Cardiac muscle cell (in vitro differentiated cells and primary cell): ENCODE measurements at regions not wholly inside any gene's neighbourhood (a gene's known extent, or its start where the extent isn't known, plus 50 kb on each side); places are given as distances from the start of the nearest gene placed in this dataset.

Source experiments
- DNase-seq, 2 donors: peaks; one replicate each; pipeline versions ENCODE4 v3.0.0 to v3.0.0-alpha.2; 2010 to 2017; ENCODE audit warnings: low read depth in 1 of 2, low spot score in 1 of 2
- H3K27ac ChIP-seq: fragments of 200-600 bp; sonication (generic); 2 replicates; pipeline ENCODE4 v1.5.1; 2016
- H3K27me3 ChIP-seq: fragments of 200-600 bp; sonication (generic); 2 replicates; pipeline ENCODE4 v1.6.0; 2016; ENCODE audit warnings: control low read depth
- H3K36me3 ChIP-seq: fragments of 200-600 bp; sonication (generic); 2 replicates; pipeline ENCODE4 v1.5.1; 2016; ENCODE audit warnings: control low read depth
- H3K4me1 ChIP-seq: fragments of 200-600 bp; sonication (generic); 2 replicates; pipeline ENCODE4 v1.8.1; 2017; ENCODE audit warnings: low read depth, mild to moderate bottlenecking, mixed run types
- H3K4me3 ChIP-seq: fragments of 200-600 bp; sonication (generic); 2 replicates; pipeline ENCODE4 v1.5.1; 2016; ENCODE audit warnings: mild to moderate bottlenecking
- H3K9me3 ChIP-seq: fragments of 200-600 bp; sonication (generic); 2 replicates; pipeline ENCODE4 v1.5.1; 2017; ENCODE audit warnings: low read depth, mild to moderate bottlenecking, control low read depth
- TF ChIP-seq, protein P1 (sequence below): IDR thresholded peaks from 2 replicates; pipeline ENCODE4 v1.5.1; 2012; ENCODE audit warnings: low read depth, mild to moderate bottlenecking, low read length

DNA sequence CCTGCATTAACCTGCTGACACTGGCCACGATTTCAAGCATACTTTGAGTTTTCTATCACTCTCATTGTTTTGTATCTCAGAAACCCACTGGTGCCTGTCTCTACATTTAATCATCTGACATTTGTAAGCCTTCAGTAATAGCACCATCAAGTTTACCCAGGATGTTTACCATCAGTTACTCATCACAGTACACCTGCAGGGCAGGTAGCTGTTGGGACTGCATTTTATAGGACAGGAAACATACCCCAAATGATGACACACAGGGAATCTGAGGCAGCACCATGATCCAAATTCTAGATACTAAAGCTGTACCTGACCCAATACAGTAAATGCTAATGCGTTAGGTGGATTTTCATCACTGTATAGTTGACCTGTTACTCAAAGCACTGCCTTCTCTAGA is 114.2 kb downstream of the FEM1C start:
- Histone ChIP-seq H3K4me3 (no peak overlapping the region), H3K27me3 (no peaks in the 10 kb centered on the region), H3K4me1 (no peaks in the 10 kb centered on the region), H3K36me3 (no peaks in the 10 kb centered on the region), H3K9me3 (no peaks in the 10 kb centered on the region), H3K27ac (no peak overlapping the region)
- DNase-seq, result no peak
- TF ChIP-seq, protein P1, sequence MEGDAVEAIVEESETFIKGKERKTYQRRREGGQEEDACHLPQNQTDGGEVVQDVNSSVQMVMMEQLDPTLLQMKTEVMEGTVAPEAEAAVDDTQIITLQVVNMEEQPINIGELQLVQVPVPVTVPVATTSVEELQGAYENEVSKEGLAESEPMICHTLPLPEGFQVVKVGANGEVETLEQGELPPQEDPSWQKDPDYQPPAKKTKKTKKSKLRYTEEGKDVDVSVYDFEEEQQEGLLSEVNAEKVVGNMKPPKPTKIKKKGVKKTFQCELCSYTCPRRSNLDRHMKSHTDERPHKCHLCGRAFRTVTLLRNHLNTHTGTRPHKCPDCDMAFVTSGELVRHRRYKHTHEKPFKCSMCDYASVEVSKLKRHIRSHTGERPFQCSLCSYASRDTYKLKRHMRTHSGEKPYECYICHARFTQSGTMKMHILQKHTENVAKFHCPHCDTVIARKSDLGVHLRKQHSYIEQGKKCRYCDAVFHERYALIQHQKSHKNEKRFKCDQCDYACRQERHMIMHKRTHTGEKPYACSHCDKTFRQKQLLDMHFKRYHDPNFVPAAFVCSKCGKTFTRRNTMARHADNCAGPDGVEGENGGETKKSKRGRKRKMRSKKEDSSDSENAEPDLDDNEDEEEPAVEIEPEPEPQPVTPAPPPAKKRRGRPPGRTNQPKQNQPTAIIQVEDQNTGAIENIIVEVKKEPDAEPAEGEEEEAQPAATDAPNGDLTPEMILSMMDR, result no peak

DNA sequence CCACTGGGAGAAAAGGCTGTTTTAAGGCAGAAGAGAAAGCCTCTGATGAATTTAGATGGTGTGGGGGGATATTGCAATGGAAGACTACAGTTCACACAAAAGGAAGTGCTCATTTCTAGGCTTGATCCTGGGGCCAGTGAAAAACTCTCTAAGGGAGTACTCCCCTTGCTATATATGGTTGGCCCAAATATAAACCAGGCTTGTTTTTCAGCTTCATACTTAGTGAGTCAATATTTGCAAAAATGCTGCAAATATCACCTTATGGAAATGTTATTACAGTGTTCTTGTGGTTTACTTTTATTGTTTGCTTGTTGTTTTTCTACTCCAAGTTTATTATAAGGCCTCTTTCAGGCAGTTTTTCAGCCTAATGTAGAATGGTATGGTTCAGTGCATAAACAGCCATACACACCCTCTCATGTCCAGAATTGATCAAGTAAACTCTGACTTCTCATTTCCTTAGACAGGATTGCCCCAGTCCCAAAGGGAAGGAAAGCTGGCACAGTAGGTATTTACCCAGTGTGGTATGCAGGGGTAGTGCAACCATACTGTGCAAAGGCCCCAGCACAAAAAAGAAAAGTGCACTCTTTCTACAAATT is 115.1 kb downstream of the FEM1C start:
- no peaks in the 10 kb centered on the region for H3K4me1 ChIP-seq
- no peaks in the 10 kb centered on the region for H3K9me3 ChIP-seq
- H3K36me3 ChIP-seq, result no peaks in the 10 kb centered on the region
- H3K27ac ChIP-seq, result no peak overlapping the region
- TF ChIP-seq, protein P1, result no peak
- no peak for DNase-seq
- no peaks in the 10 kb centered on the region for H3K27me3 ChIP-seq
- H3K4me3 ChIP-seq, result no peak overlapping the region

DNA sequence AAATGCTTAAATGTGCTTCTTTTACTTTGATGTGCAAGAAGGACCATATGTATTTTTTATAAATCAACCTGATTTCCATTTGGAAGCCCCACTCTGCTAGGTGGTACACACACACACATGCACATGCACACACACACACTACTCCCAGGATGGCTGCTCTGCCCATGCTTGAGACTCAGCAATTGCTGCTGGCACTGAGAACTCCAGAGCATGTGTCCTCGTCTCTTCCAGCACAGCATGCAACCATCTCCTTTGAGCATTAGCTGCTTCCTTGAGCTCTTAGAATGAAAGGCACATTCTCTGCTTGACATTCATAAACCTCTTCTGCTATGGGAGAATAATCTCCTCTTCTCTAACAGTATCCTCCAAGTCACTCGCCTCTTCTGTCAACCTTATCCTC is 115.9 kb downstream of the FEM1C start:
- Histone ChIP-seq H3K4me1 (peaks cover 2% of the 10 kb centered on the region), H3K27me3 (no peaks in the 10 kb centered on the region), H3K9me3 (no peaks in the 10 kb centered on the region), H3K36me3 (no peaks in the 10 kb centered on the region), H3K4me3 (no peak overlapping the region), H3K27ac (no peak overlapping the region)
- TF ChIP-seq, protein P1, result no peak
- no peak for DNase-seq

DNA sequence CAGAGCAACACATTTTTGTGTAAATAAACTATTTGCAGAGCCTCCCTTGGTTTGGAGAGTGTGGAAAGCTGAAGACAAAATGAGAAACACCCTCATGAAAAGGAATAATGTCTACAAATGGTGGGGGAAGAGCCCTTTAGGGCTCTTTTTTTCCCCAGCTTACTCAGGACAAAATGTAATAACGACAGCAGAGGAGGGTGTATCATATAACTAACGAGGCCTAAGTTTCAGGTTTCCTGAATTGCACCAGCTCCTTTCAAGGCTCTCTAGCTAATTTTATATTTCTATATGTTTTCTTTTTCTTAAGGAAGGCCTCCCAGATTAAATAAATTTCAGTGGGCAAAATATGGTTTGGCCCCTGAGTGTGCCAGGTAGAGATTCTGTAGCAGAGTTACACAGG is 116.3 kb downstream of the FEM1C start:
- Histone ChIP-seq H3K4me3 (no peak overlapping the region), H3K27ac (no peak overlapping the region), H3K4me1 (peaks cover 6% of the 10 kb centered on the region), H3K27me3 (no peaks in the 10 kb centered on the region), H3K9me3 (no peaks in the 10 kb centered on the region), H3K36me3 (no peaks in the 10 kb centered on the region)
- DNase-seq, result no peak
- TF ChIP-seq, protein P1, result no peak

DNA sequence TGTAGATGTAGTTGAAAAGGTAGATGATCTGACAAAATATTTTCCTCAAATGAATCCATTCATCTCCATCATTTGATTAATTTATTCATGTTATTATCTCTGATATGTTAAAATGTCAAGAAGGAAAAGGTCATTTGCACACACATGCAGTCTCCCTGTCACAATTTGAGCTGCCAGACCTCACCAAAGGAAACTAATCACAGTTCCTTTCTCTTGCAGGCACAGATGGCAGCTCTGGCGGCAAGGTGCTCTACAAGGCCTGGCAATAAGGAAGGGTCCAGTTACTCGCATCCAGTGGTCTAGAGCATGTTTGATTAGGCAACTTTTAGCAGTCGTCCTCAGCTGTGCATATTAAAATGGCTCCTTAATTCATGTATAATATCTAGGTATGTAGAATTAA is 120.1 kb downstream of the FEM1C start:
- peak overlapping the region; percentile 57 for H3K27ac ChIP-seq

More for the DNA sequence above, 120.1 kb downstream of the FEM1C start:
- Histone ChIP-seq H3K36me3 (no peaks in the 10 kb centered on the region), H3K27me3 (no peaks in the 10 kb centered on the region), H3K4me3 (no peak overlapping the region), H3K4me1 (peaks cover 12% of the 10 kb centered on the region), H3K9me3 (no peaks in the 10 kb centered on the region)
- no peak for DNase-seq
- TF ChIP-seq, protein P1, result no peak
